ENCODE measurements at regions not wholly inside any gene's neighbourhood (a gene's known extent, or its start where the extent isn't known, plus 50 kb on each side); places are given as distances from the start of the nearest gene placed in this dataset.

DNA sequence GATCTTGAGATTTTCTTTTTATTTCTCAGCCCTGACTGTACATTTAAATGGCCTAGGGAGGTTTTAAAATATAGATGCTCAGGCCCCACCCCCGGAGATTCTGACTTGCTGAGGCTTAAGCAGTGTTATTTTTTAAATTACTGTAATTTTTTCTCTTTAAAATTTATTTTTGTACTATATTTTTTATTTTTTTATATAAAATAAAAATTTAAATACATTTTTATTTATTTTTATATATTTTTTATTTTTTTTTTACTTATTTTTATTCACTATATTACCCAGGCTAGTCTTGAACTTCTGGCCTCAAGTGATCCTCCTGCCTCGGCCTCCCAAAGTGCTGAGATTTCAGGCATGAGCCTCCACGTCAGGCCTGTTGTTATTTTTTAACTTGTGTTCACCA is 83.3 kb downstream of the KATNIP start:
- H3K79me2 ChIP-seq (ENCODE audit: insufficient read depth, low read length) = no peaks in the 10 kb centered on the region
- H3K9me3 ChIP-seq (ENCODE audit: low read length) = no peaks in the 10 kb centered on the region
- no peak overlapping the region for H3K9ac ChIP-seq (ENCODE audit: insufficient read depth, low read depth, low read length)
- no peak overlapping the region for H3K27ac ChIP-seq (ENCODE audit: extremely low read length, insufficient read depth, low read length)
- DNase-seq (ENCODE audit: low spot score) (no peak), FAIRE-seq (no peak), ATAC-seq (no peak)
- intact Hi-C loops (cut with micrococcal nuclease; ENCODE audit: unreplicated experiment) = no loop called here
- H3K4me1 ChIP-seq (ENCODE audit: insufficient read depth, low read length) = peaks cover 3% of the 10 kb centered on the region; the same call in 1 of the 2 replicates
- CTCF ChIA-PET (ENCODE audit: low intra/inter-chr PET ratio, low total read pairs) = no interaction called here
- no peak overlapping the region for H3K4me3 ChIP-seq (replicated peaks in 1 of 3; ENCODE audit: insufficient read depth in 1 of 3, low read depth in 2 of 3, low read length in 3 of 3)
- no peak overlapping the region for H3K4me2 ChIP-seq (ENCODE audit: low read depth, low read length)
- POLR2A ChIA-PET = no interaction called here
- H3K36me3 ChIP-seq (replicated peaks in 1 of 2; ENCODE audit: control insufficient read depth in 1 of 2, insufficient read depth in 2 of 2, low read length in 2 of 2) = peaks cover 3 to 18% of the 10 kb centered on the region in 2 experiments
- 95% methylated on average over 3 of the region's 3 CpGs for WGBS (ENCODE audit: low lambda C conversion rate)
- in situ Hi-C loops (cut with HindIII; ENCODE audit: extremely low pct_ligation_motif_present, low pct_unique_long_range_greater_than_20kb) = no loop called here
- no peak overlapping the region for H2AFZ ChIP-seq (ENCODE audit: low read length)
- no peaks in the 10 kb centered on the region for H4K20me1 ChIP-seq (ENCODE audit: insufficient read depth, low read length)
- BruUV-seq (replicated peaks) = no TSS peak
- no peaks in the 10 kb centered on the region for H3K27me3 ChIP-seq (ENCODE audit: control insufficient read depth in 1 of 2, insufficient read depth in 2 of 2, low read length in 2 of 2)
- TF ChIP-seq ARNT (IDR thresholded peaks at IDR 0.05) = no peak
- TF ChIP-seq FOXK1 (CRISPR knock-in tag; IDR thresholded peaks at IDR 0.05; ENCODE audit: borderline replicate concordance, low read depth) = no peak
- no peak for TF ChIP-seq ZNF264 (CRISPR knock-in tag; IDR thresholded peaks at IDR 0.05)

DNA sequence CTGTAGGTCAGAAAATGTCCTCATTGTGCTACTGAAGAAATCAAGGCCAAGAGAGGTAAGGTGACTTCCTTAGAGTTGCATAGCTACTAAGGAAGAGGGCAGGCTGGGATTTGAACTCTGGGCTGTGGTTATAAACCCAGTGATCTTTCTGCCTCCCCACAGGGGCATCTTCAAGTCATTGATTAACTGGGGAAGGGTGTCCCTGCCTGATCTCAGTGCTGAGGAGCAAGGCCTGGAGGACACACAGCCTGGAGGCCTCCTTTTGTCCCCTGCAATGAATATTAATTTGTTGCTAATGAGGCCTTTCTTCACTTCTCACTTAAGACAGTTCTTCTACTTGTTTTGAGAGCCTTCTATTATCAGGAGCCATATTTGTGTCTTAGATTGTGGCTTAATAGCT is 83.8 kb downstream of the KATNIP start:
- H3K36me3 ChIP-seq (replicated peaks in 1 of 2; ENCODE audit: control insufficient read depth in 1 of 2, insufficient read depth in 2 of 2, low read length in 2 of 2) = peaks cover 3 to 18% of the 10 kb centered on the region in 2 experiments
- no TSS peak for BruUV-seq (replicated peaks)
- no peaks in the 10 kb centered on the region for H3K27me3 ChIP-seq (ENCODE audit: control insufficient read depth in 1 of 2, insufficient read depth in 2 of 2, low read length in 2 of 2)
- intact Hi-C loops (cut with micrococcal nuclease; ENCODE audit: unreplicated experiment) = no loop called here
- DNase-seq (ENCODE audit: low spot score) (no peak), FAIRE-seq (peak; percentile 43), ATAC-seq (no peak)
- no peak overlapping the region for H2AFZ ChIP-seq (ENCODE audit: low read length)
- H3K4me3 ChIP-seq (replicated peaks in 1 of 3; ENCODE audit: insufficient read depth in 1 of 3, low read depth in 2 of 3, low read length in 3 of 3) = no peak overlapping the region
- ChIA-PET CTCF (ENCODE audit: low intra/inter-chr PET ratio, low total read pairs) (no interaction called here), POLR2A (no interaction called here)
- no peaks in the 10 kb centered on the region for H3K9me3 ChIP-seq (ENCODE audit: low read length)
- H3K9ac ChIP-seq (ENCODE audit: insufficient read depth, low read depth, low read length) = no peak overlapping the region
- H3K4me1 ChIP-seq (ENCODE audit: insufficient read depth, low read length) = no peaks in the 10 kb centered on the region
- in situ Hi-C loops (cut with HindIII; ENCODE audit: extremely low pct_ligation_motif_present, low pct_unique_long_range_greater_than_20kb) = no loop called here
- H3K27ac ChIP-seq (ENCODE audit: extremely low read length, insufficient read depth, low read length) = no peak overlapping the region
- no peaks in the 10 kb centered on the region for H4K20me1 ChIP-seq (ENCODE audit: insufficient read depth, low read length)
- H3K4me2 ChIP-seq (ENCODE audit: low read depth, low read length) = no peak overlapping the region
- H3K79me2 ChIP-seq (ENCODE audit: insufficient read depth, low read length) = no peaks in the 10 kb centered on the region
- TF ChIP-seq PTBP1 (IDR thresholded peaks at IDR 0.05; ENCODE audit: low read depth, low read length, poor library complexity, severe bottlenecking) (no peak), MTA3 (CRISPR knock-in tag; IDR thresholded peaks at IDR 0.05) (no peak), ZNF609 (CRISPR knock-in tag; IDR thresholded peaks at IDR 0.05; ENCODE audit: borderline replicate concordance) (no peak)
- TF ChIP-seq, protein P1, sequence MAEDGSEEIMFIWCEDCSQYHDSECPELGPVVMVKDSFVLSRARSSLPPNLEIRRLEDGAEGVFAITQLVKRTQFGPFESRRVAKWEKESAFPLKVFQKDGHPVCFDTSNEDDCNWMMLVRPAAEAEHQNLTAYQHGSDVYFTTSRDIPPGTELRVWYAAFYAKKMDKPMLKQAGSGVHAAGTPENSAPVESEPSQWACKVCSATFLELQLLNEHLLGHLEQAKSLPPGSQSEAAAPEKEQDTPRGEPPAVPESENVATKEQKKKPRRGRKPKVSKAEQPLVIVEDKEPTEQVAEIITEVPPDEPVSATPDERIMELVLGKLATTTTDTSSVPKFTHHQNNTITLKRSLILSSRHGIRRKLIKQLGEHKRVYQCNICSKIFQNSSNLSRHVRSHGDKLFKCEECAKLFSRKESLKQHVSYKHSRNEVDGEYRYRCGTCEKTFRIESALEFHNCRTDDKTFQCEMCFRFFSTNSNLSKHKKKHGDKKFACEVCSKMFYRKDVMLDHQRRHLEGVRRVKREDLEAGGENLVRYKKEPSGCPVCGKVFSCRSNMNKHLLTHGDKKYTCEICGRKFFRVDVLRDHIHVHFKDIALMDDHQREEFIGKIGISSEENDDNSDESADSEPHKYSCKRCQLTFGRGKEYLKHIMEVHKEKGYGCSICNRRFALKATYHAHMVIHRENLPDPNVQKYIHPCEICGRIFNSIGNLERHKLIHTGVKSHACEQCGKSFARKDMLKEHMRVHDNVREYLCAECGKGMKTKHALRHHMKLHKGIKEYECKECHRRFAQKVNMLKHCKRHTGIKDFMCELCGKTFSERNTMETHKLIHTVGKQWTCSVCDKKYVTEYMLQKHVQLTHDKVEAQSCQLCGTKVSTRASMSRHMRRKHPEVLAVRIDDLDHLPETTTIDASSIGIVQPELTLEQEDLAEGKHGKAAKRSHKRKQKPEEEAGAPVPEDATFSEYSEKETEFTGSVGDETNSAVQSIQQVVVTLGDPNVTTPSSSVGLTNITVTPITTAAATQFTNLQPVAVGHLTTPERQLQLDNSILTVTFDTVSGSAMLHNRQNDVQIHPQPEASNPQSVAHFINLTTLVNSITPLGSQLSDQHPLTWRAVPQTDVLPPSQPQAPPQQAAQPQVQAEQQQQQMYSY (CRISPR knock-in tag; IDR thresholded peaks at IDR 0.05) = no peak

Data from HepG2 (cell line).